Ishikawa (cell line): ENCODE measurements at regions not wholly inside any gene's neighbourhood (a gene's known extent, or its start where the extent isn't known, plus 50 kb on each side); places are given as distances from the start of the nearest gene placed in this dataset.

Experiments used
- CEBPB ChIP-seq: IDR thresholded peaks from 2 replicates; pipeline ENCODE4 v1.6.1; 2012
- CREB1 ChIP-seq: IDR thresholded peaks from 2 replicates; pipeline ENCODE4 v1.6.1; 2012; ENCODE audit warnings: low read depth
- EGR1 ChIP-seq: IDR thresholded peaks from 2 replicates; pipeline ENCODE4 v1.6.1; 2012
- EP300 ChIP-seq: IDR thresholded peaks from 2 replicates; pipeline ENCODE4 v1.6.1; 2012; ENCODE audit warnings: borderline replicate concordance
- FOXM1 ChIP-seq: IDR thresholded peaks from 2 replicates; pipeline ENCODE4 v1.6.1; 2012; ENCODE audit warnings: low read depth, borderline replicate concordance
- MAX ChIP-seq: IDR thresholded peaks from 2 replicates; pipeline ENCODE4 v1.6.1; 2012
- NFIC ChIP-seq: IDR thresholded peaks from 2 replicates; pipeline ENCODE4 v1.6.1; 2012
- RAD21 ChIP-seq: IDR thresholded peaks from 2 replicates; pipeline ENCODE4 v1.6.1; 2012; ENCODE audit warnings: low read depth
- TCF12 ChIP-seq: IDR thresholded peaks from 2 replicates; pipeline ENCODE4 v1.6.1; 2012; ENCODE audit warnings: low read depth
- TEAD4 ChIP-seq: IDR thresholded peaks from 2 replicates; pipeline ENCODE4 v1.6.1; 2012
- USF1 ChIP-seq: IDR thresholded peaks from 2 replicates; pipeline ENCODE4 v1.6.1; 2012
- YY1 ChIP-seq: IDR thresholded peaks from 2 replicates; pipeline ENCODE4 v1.6.1; 2012; ENCODE audit warnings: low read depth
- ZBTB7A ChIP-seq: IDR thresholded peaks from 2 replicates; pipeline ENCODE4 v1.6.1; 2012; ENCODE audit warnings: low read depth
- TF ChIP-seq, protein P1 (sequence below): IDR thresholded peaks from 2 replicates; pipeline ENCODE4 v1.6.1; 2012; ENCODE audit warnings: low read depth, mild to moderate bottlenecking

- TF ChIP-seq RAD21, result no peak
- TF ChIP-seq, protein P1, sequence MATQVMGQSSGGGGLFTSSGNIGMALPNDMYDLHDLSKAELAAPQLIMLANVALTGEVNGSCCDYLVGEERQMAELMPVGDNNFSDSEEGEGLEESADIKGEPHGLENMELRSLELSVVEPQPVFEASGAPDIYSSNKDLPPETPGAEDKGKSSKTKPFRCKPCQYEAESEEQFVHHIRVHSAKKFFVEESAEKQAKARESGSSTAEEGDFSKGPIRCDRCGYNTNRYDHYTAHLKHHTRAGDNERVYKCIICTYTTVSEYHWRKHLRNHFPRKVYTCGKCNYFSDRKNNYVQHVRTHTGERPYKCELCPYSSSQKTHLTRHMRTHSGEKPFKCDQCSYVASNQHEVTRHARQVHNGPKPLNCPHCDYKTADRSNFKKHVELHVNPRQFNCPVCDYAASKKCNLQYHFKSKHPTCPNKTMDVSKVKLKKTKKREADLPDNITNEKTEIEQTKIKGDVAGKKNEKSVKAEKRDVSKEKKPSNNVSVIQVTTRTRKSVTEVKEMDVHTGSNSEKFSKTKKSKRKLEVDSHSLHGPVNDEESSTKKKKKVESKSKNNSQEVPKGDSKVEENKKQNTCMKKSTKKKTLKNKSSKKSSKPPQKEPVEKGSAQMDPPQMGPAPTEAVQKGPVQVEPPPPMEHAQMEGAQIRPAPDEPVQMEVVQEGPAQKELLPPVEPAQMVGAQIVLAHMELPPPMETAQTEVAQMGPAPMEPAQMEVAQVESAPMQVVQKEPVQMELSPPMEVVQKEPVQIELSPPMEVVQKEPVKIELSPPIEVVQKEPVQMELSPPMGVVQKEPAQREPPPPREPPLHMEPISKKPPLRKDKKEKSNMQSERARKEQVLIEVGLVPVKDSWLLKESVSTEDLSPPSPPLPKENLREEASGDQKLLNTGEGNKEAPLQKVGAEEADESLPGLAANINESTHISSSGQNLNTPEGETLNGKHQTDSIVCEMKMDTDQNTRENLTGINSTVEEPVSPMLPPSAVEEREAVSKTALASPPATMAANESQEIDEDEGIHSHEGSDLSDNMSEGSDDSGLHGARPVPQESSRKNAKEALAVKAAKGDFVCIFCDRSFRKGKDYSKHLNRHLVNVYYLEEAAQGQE, result no peak
- TF ChIP-seq YY1, result no peak
- TF ChIP-seq USF1, result no peak
- TF ChIP-seq MAX, result no peak
- TF ChIP-seq ZBTB7A, result no peak
- TF ChIP-seq CEBPB, result no peak
- no peak for TF ChIP-seq NFIC
- no peak for TF ChIP-seq EGR1
- TF ChIP-seq TEAD4, result no peak
- TF ChIP-seq EP300, result no peak
- no peak for TF ChIP-seq FOXM1
- TF ChIP-seq TCF12, result no peak
These were observed 51.3 kb upstream of the CITED2 start for GRCh38 chr6:139425780-139426179.

- TF ChIP-seq MAX (no peak), TCF12 (no peak), EGR1 (no peak), CREB1 (no peak), EP300 (no peak), RAD21 (no peak), FOXM1 (no peak), ZBTB7A (no peak)
- TF ChIP-seq, protein P1, result no peak
These were observed 49.7 kb upstream of the CITED2 start for GRCh38 chr6:139423971-139424667.
